ENCODE measurements at regions not wholly inside any gene's neighbourhood (a gene's known extent, or its start where the extent isn't known, plus 50 kb on each side); places are given as distances from the start of the nearest gene placed in this dataset.
"Not testable (repeated sequence)": the region's sequence is repeated elsewhere in the genome, so short reads cannot be mapped to it uniquely, and the experiment has no call there.

- DNase-seq (ENCODE audit: insufficient read length): no peak
- TF ChIP-seq TAF1 (IDR thresholded peaks at IDR 0.05; ENCODE audit: borderline replicate concordance, low read depth, low read length) (no peak), POLR2AphosphoS5 (IDR thresholded peaks at IDR 0.05; ENCODE audit: low read depth, low read length) (no peak), POLR2A (IDR thresholded peaks at IDR 0.05; ENCODE audit: low read depth, low read length) (no peak)
- no peak for FAIRE-seq
Measured at GRCh38 chr2:179344970-179345369, 80.3 kb upstream of the SESTD1 start.

- FAIRE-seq: peak; percentile 53
- DNase-seq (ENCODE audit: insufficient read length): no peak
- TF ChIP-seq POLR2A (IDR thresholded peaks at IDR 0.05; ENCODE audit: low read depth, low read length) (no peak), POLR2AphosphoS5 (IDR thresholded peaks at IDR 0.05; ENCODE audit: low read depth, low read length) (no peak), TAF1 (IDR thresholded peaks at IDR 0.05; ENCODE audit: borderline replicate concordance, low read depth, low read length) (no peak)
Measured at GRCh38 chr2:179344280-179344964, 79.8 kb upstream of the SESTD1 start.

- no peak for FAIRE-seq
- TF ChIP-seq POLR2A (IDR thresholded peaks at IDR 0.05; ENCODE audit: low read depth, low read length): no peak
- TF ChIP-seq TAF1 (IDR thresholded peaks at IDR 0.05; ENCODE audit: borderline replicate concordance, low read depth, low read length): no peak
- no peak for DNase-seq (ENCODE audit: insufficient read length)
Measured at GRCh38 chr2:179343945-179344279, 79.3 kb upstream of the SESTD1 start.

- no peak for DNase-seq (ENCODE audit: insufficient read length)
- TF ChIP-seq POLR2AphosphoS5 (IDR thresholded peaks at IDR 0.05; ENCODE audit: low read depth, low read length) (no peak), POLR2A (IDR thresholded peaks at IDR 0.05; ENCODE audit: low read depth, low read length) (no peak), TAF1 (IDR thresholded peaks at IDR 0.05; ENCODE audit: borderline replicate concordance, low read depth, low read length) (no peak)
- FAIRE-seq: no peak
Measured at GRCh38 chr2:179341152-179341866, 76.7 kb upstream of the SESTD1 start.

GRCh38 chr2:179340678-179341077, 76.0 kb upstream of the SESTD1 start:
- TF ChIP-seq POLR2AphosphoS5 (IDR thresholded peaks at IDR 0.05; ENCODE audit: low read depth, low read length) (no peak), POLR2A (IDR thresholded peaks at IDR 0.05; ENCODE audit: low read depth, low read length) (no peak), TAF1 (IDR thresholded peaks at IDR 0.05; ENCODE audit: borderline replicate concordance, low read depth, low read length) (no peak)
- FAIRE-seq (no peak), DNase-seq (ENCODE audit: insufficient read length) (no peak)

GRCh38 chr2:179338681-179339080, 74.0 kb upstream of the SESTD1 start:
- no peak for FAIRE-seq
- TF ChIP-seq TAF1 (IDR thresholded peaks at IDR 0.05; ENCODE audit: borderline replicate concordance, low read depth, low read length) (no peak), POLR2A (IDR thresholded peaks at IDR 0.05; ENCODE audit: low read depth, low read length) (no peak), POLR2AphosphoS5 (IDR thresholded peaks at IDR 0.05; ENCODE audit: low read depth, low read length) (no peak)
- DNase-seq (ENCODE audit: insufficient read length): no peak

- TF ChIP-seq POLR2A (IDR thresholded peaks at IDR 0.05; ENCODE audit: low read depth, low read length) (no peak), TAF1 (IDR thresholded peaks at IDR 0.05; ENCODE audit: borderline replicate concordance, low read depth, low read length) (no peak)
- DNase-seq (ENCODE audit: insufficient read length) (no peak), FAIRE-seq (no peak)
Measured at GRCh38 chr2:179336782-179337534, 72.3 kb upstream of the SESTD1 start.

GRCh38 chr2:179335732-179336131, 71.1 kb upstream of the SESTD1 start:
- TF ChIP-seq POLR2AphosphoS5 (IDR thresholded peaks at IDR 0.05; ENCODE audit: low read depth, low read length) (no peak), POLR2A (IDR thresholded peaks at IDR 0.05; ENCODE audit: low read depth, low read length) (no peak), TAF1 (IDR thresholded peaks at IDR 0.05; ENCODE audit: borderline replicate concordance, low read depth, low read length) (no peak)
- no peak for FAIRE-seq

GRCh38 chr2:179332903-179333302, 68.3 kb upstream of the SESTD1 start:
- FAIRE-seq: no peak
- DNase-seq (ENCODE audit: insufficient read length): no peak
- TF ChIP-seq TAF1 (IDR thresholded peaks at IDR 0.05; ENCODE audit: borderline replicate concordance, low read depth, low read length): no peak
- TF ChIP-seq POLR2A (IDR thresholded peaks at IDR 0.05; ENCODE audit: low read depth, low read length): no peak
- TF ChIP-seq POLR2AphosphoS5 (IDR thresholded peaks at IDR 0.05; ENCODE audit: low read depth, low read length): no peak

More at GRCh38 chr2:179335732-179336131, 71.1 kb upstream of the SESTD1 start:
- no peak for DNase-seq (ENCODE audit: insufficient read length)

GRCh38 chr2:179331061-179331460, 66.4 kb upstream of the SESTD1 start:
- TF ChIP-seq POLR2AphosphoS5 (IDR thresholded peaks at IDR 0.05; ENCODE audit: low read depth, low read length): no peak
- no peak for TF ChIP-seq POLR2A (IDR thresholded peaks at IDR 0.05; ENCODE audit: low read depth, low read length)
- no peak for TF ChIP-seq TAF1 (IDR thresholded peaks at IDR 0.05; ENCODE audit: borderline replicate concordance, low read depth, low read length)
- no peak for FAIRE-seq
- no peak for DNase-seq (ENCODE audit: insufficient read length)

GRCh38 chr2:179322289-179322688, 57.7 kb upstream of the SESTD1 start:
- FAIRE-seq: no peak
- DNase-seq (ENCODE audit: insufficient read length): no peak
- TF ChIP-seq POLR2AphosphoS5 (IDR thresholded peaks at IDR 0.05; ENCODE audit: low read depth, low read length) (no peak), POLR2A (IDR thresholded peaks at IDR 0.05; ENCODE audit: low read depth, low read length) (no peak), TAF1 (IDR thresholded peaks at IDR 0.05; ENCODE audit: borderline replicate concordance, low read depth, low read length) (no peak)

- DNase-seq (ENCODE audit: insufficient read length); FAIRE-seq: not testable (repeated sequence)
Measured at GRCh38 chr2:179321034-179321433, 56.4 kb upstream of the SESTD1 start.

GRCh38 chr2:179314729-179315128, 50.1 kb upstream of the SESTD1 start:
- DNase-seq (ENCODE audit: insufficient read length); FAIRE-seq: not testable (repeated sequence)

Measured in GM12892 (cell line).